Osteoblast (primary cell): ENCODE measurements at regions not wholly inside any gene's neighbourhood (a gene's known extent, or its start where the extent isn't known, plus 50 kb on each side); places are given as distances from the start of the nearest gene placed in this dataset.

Experiments used
- DNase-seq: peaks from one replicate; pipeline ENCODE4 v3.0.0; 2011; ENCODE audit warnings: low spot score, mixed read lengths; ENCODE audit not compliant: insufficient read length; ENCODE audit errors: missing footprints
- H2AFZ ChIP-seq: 2 replicates; pipeline ENCODE4 v1.6.0; 2011; ENCODE audit warnings: mild to moderate bottlenecking, low read length
- H3K27ac ChIP-seq: 2 replicates; pipeline ENCODE4 v1.5.1; 2011; ENCODE audit warnings: mild to moderate bottlenecking, low read depth, low read length, moderate library complexity
- H3K27me3 ChIP-seq: 2 replicates; pipeline ENCODE4 v1.6.0; 2012; ENCODE audit warnings: mild to moderate bottlenecking, control low read depth, inconsistent platforms, low read length, moderate library complexity; ENCODE audit not compliant: insufficient read depth
- H3K36me3 ChIP-seq: 2 replicates; pipeline ENCODE4 v1.5.1; 2011; ENCODE audit warnings: mild to moderate bottlenecking, low read length, control low read depth, moderate library complexity; ENCODE audit not compliant: insufficient read depth
- H3K4me1 ChIP-seq: 2 replicates; pipeline ENCODE4 v1.5.1; 2011; ENCODE audit warnings: mild to moderate bottlenecking, low read length, control low read depth, moderate library complexity; ENCODE audit not compliant: insufficient read depth
- H3K4me2 ChIP-seq: 2 replicates; pipeline ENCODE4 v1.6.0; 2011; ENCODE audit warnings: mild to moderate bottlenecking, low read length; ENCODE audit not compliant: insufficient read depth
- H3K4me3 ChIP-seq: fragments of 200-600 bp; sonication (generic); 3 replicates; pipeline ENCODE4 v1.5.1; 2012; ENCODE audit warnings: mild to moderate bottlenecking, low read length, inconsistent platforms; ENCODE audit not compliant: insufficient read depth
- H3K79me2 ChIP-seq: 2 replicates; pipeline ENCODE4 v1.6.0; 2012; ENCODE audit warnings: mild to moderate bottlenecking, low read length, control low read depth, inconsistent platforms; ENCODE audit not compliant: insufficient read depth
- H3K9me3 ChIP-seq: 2 replicates; pipeline ENCODE4 v1.5.1; 2011; ENCODE audit warnings: low read depth, low read length, control low read depth
- H4K20me1 ChIP-seq: 2 replicates; pipeline ENCODE4 v1.6.0; 2012; ENCODE audit warnings: mild to moderate bottlenecking, low read length, control low read depth; ENCODE audit not compliant: insufficient read depth
- TF ChIP-seq, protein P1 (sequence below): IDR thresholded peaks from 2 replicates; pipeline ENCODE4 v1.5.1; 2011; ENCODE audit warnings: mild to moderate bottlenecking, low read depth, low read length, moderate library complexity; ENCODE audit errors: extremely low read depth

DNA sequence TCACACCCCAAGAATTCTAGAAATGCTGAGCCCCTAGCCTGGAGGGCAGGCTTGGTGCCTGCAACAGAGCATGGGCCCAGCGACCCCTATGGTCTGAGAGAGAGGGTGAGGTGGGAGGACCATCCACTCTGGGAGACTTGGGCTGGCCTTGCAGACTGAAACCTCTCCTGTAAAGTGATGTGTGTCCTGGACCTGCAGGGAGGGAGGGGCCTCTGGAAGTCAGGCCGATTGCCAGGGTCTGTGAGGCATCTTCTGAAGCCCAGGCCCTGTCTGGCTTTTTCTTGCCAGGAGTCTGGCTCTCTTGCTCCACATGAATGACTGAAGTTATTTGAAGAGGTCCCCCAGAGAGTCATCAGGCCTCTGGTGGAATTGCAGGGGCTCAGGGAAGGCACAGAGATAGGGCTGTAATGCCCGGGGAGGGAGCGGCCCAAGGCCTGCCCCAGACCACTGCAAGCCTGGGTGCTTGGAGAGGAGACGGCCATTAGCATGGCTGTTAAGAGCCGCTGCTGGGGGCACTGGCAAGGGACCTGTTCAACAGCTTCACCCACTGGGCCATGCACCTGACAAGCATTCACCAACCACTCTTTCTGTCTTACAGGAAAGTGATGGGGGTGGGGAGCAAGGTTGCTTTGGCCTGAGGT is 56.0 kb upstream of the CHRNA7 start:
- H4K20me1 ChIP-seq: no peaks in the 10 kb centered on the region
- H3K4me3 ChIP-seq: no peak overlapping the region
- TF ChIP-seq, protein P1, sequence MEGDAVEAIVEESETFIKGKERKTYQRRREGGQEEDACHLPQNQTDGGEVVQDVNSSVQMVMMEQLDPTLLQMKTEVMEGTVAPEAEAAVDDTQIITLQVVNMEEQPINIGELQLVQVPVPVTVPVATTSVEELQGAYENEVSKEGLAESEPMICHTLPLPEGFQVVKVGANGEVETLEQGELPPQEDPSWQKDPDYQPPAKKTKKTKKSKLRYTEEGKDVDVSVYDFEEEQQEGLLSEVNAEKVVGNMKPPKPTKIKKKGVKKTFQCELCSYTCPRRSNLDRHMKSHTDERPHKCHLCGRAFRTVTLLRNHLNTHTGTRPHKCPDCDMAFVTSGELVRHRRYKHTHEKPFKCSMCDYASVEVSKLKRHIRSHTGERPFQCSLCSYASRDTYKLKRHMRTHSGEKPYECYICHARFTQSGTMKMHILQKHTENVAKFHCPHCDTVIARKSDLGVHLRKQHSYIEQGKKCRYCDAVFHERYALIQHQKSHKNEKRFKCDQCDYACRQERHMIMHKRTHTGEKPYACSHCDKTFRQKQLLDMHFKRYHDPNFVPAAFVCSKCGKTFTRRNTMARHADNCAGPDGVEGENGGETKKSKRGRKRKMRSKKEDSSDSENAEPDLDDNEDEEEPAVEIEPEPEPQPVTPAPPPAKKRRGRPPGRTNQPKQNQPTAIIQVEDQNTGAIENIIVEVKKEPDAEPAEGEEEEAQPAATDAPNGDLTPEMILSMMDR: no peak
- no peaks in the 10 kb centered on the region for H3K79me2 ChIP-seq
- no peak for DNase-seq
- no peak overlapping the region for H3K4me2 ChIP-seq
- no peak overlapping the region for H2AFZ ChIP-seq
- H3K27me3 ChIP-seq: no peaks in the 10 kb centered on the region
- H3K27ac ChIP-seq: no peak overlapping the region
- H3K4me1 ChIP-seq: peaks cover 3% of the 10 kb centered on the region
- H3K9me3 ChIP-seq: no peaks in the 10 kb centered on the region
- no peaks in the 10 kb centered on the region for H3K36me3 ChIP-seq

GRCh38 chr15:31974855-31975829 is 55.2 kb upstream of the CHRNA7 start:
- H3K36me3 ChIP-seq: no peaks in the 10 kb centered on the region
- no peaks in the 10 kb centered on the region for H3K9me3 ChIP-seq
- peak overlapping the region; percentile 41 for H2AFZ ChIP-seq
- H4K20me1 ChIP-seq: no peaks in the 10 kb centered on the region
- no peak overlapping the region for H3K27ac ChIP-seq
- DNase-seq: no peak
- TF ChIP-seq, protein P1: peak; percentile 63
- H3K27me3 ChIP-seq: no peaks in the 10 kb centered on the region
- H3K4me2 ChIP-seq: peak overlapping the region; percentile 33
- H3K4me1 ChIP-seq: peaks cover 3% of the 10 kb centered on the region
- H3K79me2 ChIP-seq: no peaks in the 10 kb centered on the region
- no peak overlapping the region for H3K4me3 ChIP-seq

DNA sequence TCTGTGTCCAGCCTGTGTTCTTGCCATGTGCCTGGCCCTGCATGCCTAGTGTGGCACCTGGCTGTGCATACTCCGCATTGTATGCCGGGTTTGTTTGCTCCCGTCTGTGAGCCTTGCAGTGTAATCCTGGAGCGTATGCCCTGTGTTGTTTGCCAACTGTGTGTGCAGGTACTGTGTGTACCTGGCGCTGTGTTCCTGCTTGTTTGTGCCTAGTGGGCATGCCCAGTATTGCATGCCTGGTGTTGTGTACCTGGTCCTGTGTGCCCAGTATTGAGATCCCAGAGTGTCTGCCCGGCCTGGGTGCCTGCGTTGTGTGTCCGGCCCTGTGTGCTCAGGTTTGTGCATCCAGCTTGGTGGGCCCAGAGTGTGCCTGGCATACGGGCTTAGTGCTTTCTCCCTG is 54.5 kb upstream of the CHRNA7 start:
- no peak overlapping the region for H3K4me2 ChIP-seq
- no peaks in the 10 kb centered on the region for H4K20me1 ChIP-seq
- H3K27ac ChIP-seq: no peak overlapping the region
- H3K79me2 ChIP-seq: no peaks in the 10 kb centered on the region
- DNase-seq: no peak
- H3K9me3 ChIP-seq: no peaks in the 10 kb centered on the region
- TF ChIP-seq, protein P1: no peak
- H2AFZ ChIP-seq: no peak overlapping the region
- peaks cover 3% of the 10 kb centered on the region for H3K4me1 ChIP-seq
- no peaks in the 10 kb centered on the region for H3K36me3 ChIP-seq
- H3K4me3 ChIP-seq: no peak overlapping the region
- no peaks in the 10 kb centered on the region for H3K27me3 ChIP-seq

GRCh38 chr15:31977138-31977537 is 53.2 kb upstream of the CHRNA7 start:
- no peaks in the 10 kb centered on the region for H3K9me3 ChIP-seq
- H3K4me3 ChIP-seq: no peak overlapping the region
- no peak overlapping the region for H3K4me2 ChIP-seq
- TF ChIP-seq, protein P1: no peak
- no peaks in the 10 kb centered on the region for H3K27me3 ChIP-seq
- no peaks in the 10 kb centered on the region for H3K79me2 ChIP-seq
- no peaks in the 10 kb centered on the region for H4K20me1 ChIP-seq
- no peaks in the 10 kb centered on the region for H3K36me3 ChIP-seq
- peaks cover 3% of the 10 kb centered on the region for H3K4me1 ChIP-seq
- no peak overlapping the region for H3K27ac ChIP-seq
- no peak overlapping the region for H2AFZ ChIP-seq
- DNase-seq: no peak
